ENCODE measurements at regions not wholly inside any gene's neighbourhood (a gene's known extent, or its start where the extent isn't known, plus 50 kb on each side); places are given as distances from the start of the nearest gene placed in this dataset.
A peak's percentile ranks its signal among the peaks of the same experiment; 100 is the strongest.

GRCh38 chr2:47315475-47315874 is 53.6 kb upstream of the EPCAM start:
- no peak for DNase-seq

- no peak for DNase-seq
Observed at GRCh38 chr2:47313728-47314127, 55.4 kb upstream of the EPCAM start.

GRCh38 chr2:47313141-47313691 is 55.9 kb upstream of the EPCAM start:
- DNase-seq = no peak

- DNase-seq = no peak
Observed at GRCh38 chr2:47312491-47312850, 56.6 kb upstream of the EPCAM start.

- DNase-seq = no peak
Observed at GRCh38 chr2:47311764-47312490, 57.2 kb upstream of the EPCAM start.

GRCh38 chr2:47310801-47311560 is 58.1 kb upstream of the EPCAM start:
- DNase-seq = no peak

GRCh38 chr2:47309952-47310800 is 58.9 kb upstream of the EPCAM start:
- peak; percentile 43 for DNase-seq

- DNase-seq = no peak
Observed at GRCh38 chr2:47309472-47309951, 59.6 kb upstream of the EPCAM start.

GRCh38 chr2:47307066-47307465 is 62.0 kb upstream of the EPCAM start:
- DNase-seq = no peak

GRCh38 chr2:47304654-47305053 is 64.5 kb upstream of the EPCAM start:
- DNase-seq = no peak

- no peak for DNase-seq
Observed at GRCh38 chr2:47303341-47304148, 65.6 kb upstream of the EPCAM start.

- no peak for DNase-seq
Observed at GRCh38 chr2:47302308-47302707, 66.8 kb upstream of the EPCAM start.

- DNase-seq = no peak
Observed at GRCh38 chr2:47301731-47302130, 67.4 kb upstream of the EPCAM start.

- DNase-seq = no peak
Observed at GRCh38 chr2:47301277-47301618, 67.9 kb upstream of the EPCAM start.

- DNase-seq = no peak
Observed at GRCh38 chr2:47300609-47301276, 68.4 kb upstream of the EPCAM start.

- DNase-seq = peak; percentile 22
Observed at GRCh38 chr2:47300081-47300480, 69.0 kb upstream of the EPCAM start.

- DNase-seq = peak; percentile 89
Observed at GRCh38 chr2:47299555-47299954, 69.6 kb upstream of the EPCAM start.

GRCh38 chr2:47298771-47299170 is 70.3 kb upstream of the EPCAM start:
- no peak for DNase-seq

- DNase-seq = no peak
Observed at GRCh38 chr2:47297767-47298425, 71.2 kb upstream of the EPCAM start.

- DNase-seq = no peak
Observed at GRCh38 chr2:47295981-47296635, 73.0 kb upstream of the EPCAM start.
